Caco-2 (cell line): ENCODE measurements at regions not wholly inside any gene's neighbourhood (a gene's known extent, or its start where the extent isn't known, plus 50 kb on each side); places are given as distances from the start of the nearest gene placed in this dataset.

Source experiments
- BruUV-seq: library from RNA; stranded (reverse); fragments of 400-500 nt; replicated peaks from 2 replicates; lab custom pipeline; 2021; lab: Mats Ljungman, UMichigan
- CTCF ChIA-PET: fragments of 300-600 bp; sonication (Branson Sonifier 250); formaldehyde crosslinking; loops from one replicate; lab custom pipeline; 2022; ENCODE audit warnings: antibody characterized with exemption; lab: Charles Lee
- POLR2A ChIA-PET: fragments of 300-600 bp; sonication (Branson Sonifier 250); formaldehyde crosslinking; loops from one replicate; lab custom pipeline; 2022; ENCODE audit warnings: antibody characterized with exemption; lab: Charles Lee
- DNase-seq, 2 experiments: peaks; one replicate each; pipeline versions ENCODE4 v3.0.0 to v3.0.0-alpha.2; 2020 to 2022
- H3K27me3 ChIP-seq: replicated peaks from 2 replicates; pipeline ENCODE4 v1.6.0; 2011; ENCODE audit warnings: low read length; ENCODE audit not compliant: control insufficient read depth, insufficient read depth
- H3K36me3 ChIP-seq: 2 replicates; pipeline ENCODE4 v1.5.1; 2011; ENCODE audit warnings: low read length; ENCODE audit not compliant: control insufficient read depth, insufficient read depth
- H3K4me1 ChIP-seq: fragments of 250-450 bp; sonication (Bioruptor Pico); 2 replicates; pipeline ENCODE4 v1.5.1; 2020; ENCODE audit warnings: mild to moderate bottlenecking
- H3K4me3 ChIP-seq: 2 replicates; pipeline ENCODE4 v1.5.1; 2011; ENCODE audit warnings: low read depth, mild to moderate bottlenecking, control low read depth, low read length
- H3K9me3 ChIP-seq: fragments of 250-450 bp; sonication (Bioruptor Pico); 2 replicates; pipeline ENCODE4 v1.5.1; 2020; ENCODE audit warnings: mild to moderate bottlenecking, moderate library complexity
- H3K27ac Mint-ChIP-seq: one replicate; pipeline ENCODE4 v1.8.0; 2022; ENCODE audit warnings: mixed read lengths; ENCODE audit not compliant: unreplicated experiment
- H3K27me3 Mint-ChIP-seq: one replicate; pipeline ENCODE4 v1.8.0; 2022; ENCODE audit warnings: mixed read lengths; ENCODE audit not compliant: insufficient read depth, unreplicated experiment
- H3K36me3 Mint-ChIP-seq: one replicate; pipeline ENCODE4 v1.8.0; 2022; ENCODE audit warnings: mild to moderate bottlenecking, mixed read lengths; ENCODE audit not compliant: insufficient read depth, unreplicated experiment
- H3K4me1 Mint-ChIP-seq: one replicate; pipeline ENCODE4 v1.8.0; 2022; ENCODE audit warnings: low read depth, mixed read lengths; ENCODE audit not compliant: unreplicated experiment
- H3K4me3 Mint-ChIP-seq: one replicate; pipeline ENCODE4 v1.8.0; 2022; ENCODE audit warnings: mild to moderate bottlenecking, moderate library complexity, mixed read lengths; ENCODE audit not compliant: unreplicated experiment
- H3K9me3 Mint-ChIP-seq: one replicate; pipeline ENCODE4 v1.8.0; 2022; ENCODE audit warnings: mixed read lengths; ENCODE audit not compliant: unreplicated experiment
- intact Hi-C: fragments of 100-400 bp; cut with micrococcal nuclease; formaldehyde crosslinking; loops from one replicate; pipeline ENCODE4 v1.10.0; 2022; ENCODE audit not compliant: unreplicated experiment
- TF ChIP-seq, protein P1 (sequence below), 2 experiments: fragments of 200-600 bp in 1 of 2; IDR thresholded peaks; 1 replicate in 1 of 2; 2 replicates in 1 of 2; pipeline versions ENCODE4 v1.5.1 to v1.8.0; 2011 to 2022; ENCODE audit warnings: antibody characterized with exemption in 1 of 2, control low read depth in 1 of 2, inconsistent platforms in 1 of 2, low read depth in 1 of 2, low read length in 1 of 2, mild to moderate bottlenecking in 1 of 2, moderate library complexity in 1 of 2; ENCODE audit not compliant: insufficient read depth in 1 of 2, severe bottlenecking in 1 of 2, unreplicated experiment in 1 of 2

DNA sequence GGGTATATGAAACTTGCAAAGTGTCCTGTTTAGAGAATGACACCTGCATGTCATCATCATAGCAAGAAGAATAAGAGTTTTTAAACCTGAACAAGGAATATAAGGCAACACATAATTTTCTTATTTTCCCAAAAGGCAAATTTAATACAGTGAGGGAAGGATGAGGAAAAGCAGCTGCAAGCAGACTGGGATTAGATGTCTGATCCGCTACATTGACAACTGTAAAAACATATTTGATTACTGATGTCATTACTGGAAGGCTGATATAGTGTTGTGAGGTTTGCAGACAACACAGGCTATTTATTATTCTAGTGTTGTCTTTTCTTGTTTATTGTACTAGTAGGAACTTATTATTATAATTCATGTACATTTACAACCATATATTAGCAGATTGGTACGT, 528.7 kb downstream of the ZIC1 start:
- CTCF ChIA-PET: no interaction called here
- H3K4me1 ChIP-seq: no peaks in the 10 kb centered on the region
- no peaks in the 10 kb centered on the region for H3K27me3 ChIP-seq
- Mint-ChIP-seq H3K36me3 (no peaks in the 10 kb centered on the region), H3K27ac (no peak overlapping the region), H3K9me3 (no peaks in the 10 kb centered on the region), H3K27me3 (peaks cover 3% of the 10 kb centered on the region), H3K4me1 (no peaks in the 10 kb centered on the region), H3K4me3 (no peak overlapping the region)
- no peak for DNase-seq
- no peaks in the 10 kb centered on the region for H3K36me3 ChIP-seq
- TF ChIP-seq, protein P1, sequence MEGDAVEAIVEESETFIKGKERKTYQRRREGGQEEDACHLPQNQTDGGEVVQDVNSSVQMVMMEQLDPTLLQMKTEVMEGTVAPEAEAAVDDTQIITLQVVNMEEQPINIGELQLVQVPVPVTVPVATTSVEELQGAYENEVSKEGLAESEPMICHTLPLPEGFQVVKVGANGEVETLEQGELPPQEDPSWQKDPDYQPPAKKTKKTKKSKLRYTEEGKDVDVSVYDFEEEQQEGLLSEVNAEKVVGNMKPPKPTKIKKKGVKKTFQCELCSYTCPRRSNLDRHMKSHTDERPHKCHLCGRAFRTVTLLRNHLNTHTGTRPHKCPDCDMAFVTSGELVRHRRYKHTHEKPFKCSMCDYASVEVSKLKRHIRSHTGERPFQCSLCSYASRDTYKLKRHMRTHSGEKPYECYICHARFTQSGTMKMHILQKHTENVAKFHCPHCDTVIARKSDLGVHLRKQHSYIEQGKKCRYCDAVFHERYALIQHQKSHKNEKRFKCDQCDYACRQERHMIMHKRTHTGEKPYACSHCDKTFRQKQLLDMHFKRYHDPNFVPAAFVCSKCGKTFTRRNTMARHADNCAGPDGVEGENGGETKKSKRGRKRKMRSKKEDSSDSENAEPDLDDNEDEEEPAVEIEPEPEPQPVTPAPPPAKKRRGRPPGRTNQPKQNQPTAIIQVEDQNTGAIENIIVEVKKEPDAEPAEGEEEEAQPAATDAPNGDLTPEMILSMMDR (IDR thresholded peaks at IDR 0.05; ENCODE audit: insufficient read depth in 1 of 2, low read depth in 1 of 2, low read length in 1 of 2, severe bottlenecking in 1 of 2, unreplicated experiment in 1 of 2): no peak
- intact Hi-C loops: no loop called here
- H3K4me3 ChIP-seq: no peak overlapping the region
- POLR2A ChIA-PET: no interaction called here
- BruUV-seq: no TSS peak
- no peaks in the 10 kb centered on the region for H3K9me3 ChIP-seq

DNA sequence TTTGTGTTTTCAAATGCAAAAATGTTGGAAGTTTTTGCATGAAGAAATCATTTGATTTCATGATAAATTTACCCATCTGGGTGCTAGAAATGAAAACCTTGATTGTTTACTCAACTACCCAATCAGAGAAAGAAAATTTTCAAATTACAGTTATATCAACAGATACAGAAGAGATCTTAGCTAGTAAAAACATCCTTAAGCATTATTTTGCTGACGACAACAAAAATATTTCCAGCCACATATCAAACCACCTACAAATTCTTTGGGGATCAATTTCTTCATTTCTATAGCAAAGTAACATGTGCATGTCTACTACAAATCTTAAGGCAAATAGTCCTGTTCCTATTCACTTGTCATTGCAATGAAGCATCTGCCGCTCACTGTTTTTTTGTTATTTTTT, 530.3 kb downstream of the ZIC1 start:
- CTCF ChIA-PET: no interaction called here
- H3K36me3 Mint-ChIP-seq: no peaks in the 10 kb centered on the region
- no peak for DNase-seq
- no peaks in the 10 kb centered on the region for H3K36me3 ChIP-seq
- TF ChIP-seq, protein P1 (IDR thresholded peaks at IDR 0.05; ENCODE audit: insufficient read depth in 1 of 2, low read depth in 1 of 2, low read length in 1 of 2, severe bottlenecking in 1 of 2, unreplicated experiment in 1 of 2): no peak
- H3K4me1 ChIP-seq: no peaks in the 10 kb centered on the region
- H3K9me3 ChIP-seq: no peaks in the 10 kb centered on the region
- intact Hi-C loops: no loop called here
- peaks cover 3% of the 10 kb centered on the region for H3K27me3 Mint-ChIP-seq
- H3K27ac Mint-ChIP-seq: no peak overlapping the region
- H3K9me3 Mint-ChIP-seq: no peaks in the 10 kb centered on the region
- no peaks in the 10 kb centered on the region for H3K27me3 ChIP-seq
- POLR2A ChIA-PET: no interaction called here
- H3K4me3 ChIP-seq: no peak overlapping the region
- H3K4me3 Mint-ChIP-seq: no peak overlapping the region
- no peaks in the 10 kb centered on the region for H3K4me1 Mint-ChIP-seq
- BruUV-seq: no TSS peak

DNA sequence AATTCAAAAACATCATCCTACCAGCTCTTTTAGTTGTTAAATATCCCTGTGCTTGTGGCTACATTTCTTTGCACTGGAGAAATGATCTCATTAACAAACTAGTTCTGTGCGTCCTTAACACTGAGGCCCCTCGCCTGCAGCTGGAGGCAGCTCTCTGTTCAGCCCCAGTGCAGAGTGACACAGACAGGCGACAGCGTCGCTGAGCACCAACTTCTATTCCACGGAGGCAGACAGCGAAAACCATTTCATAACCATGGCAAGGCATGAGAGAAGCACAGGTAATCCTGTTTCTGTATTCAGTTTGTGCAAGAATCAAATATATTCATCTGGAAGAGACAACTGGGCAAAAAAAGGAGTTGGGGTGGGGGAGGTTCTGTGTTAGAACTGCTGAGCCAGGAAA, 530.7 kb downstream of the ZIC1 start:
- peaks cover 3% of the 10 kb centered on the region for H3K27me3 Mint-ChIP-seq
- H3K4me3 Mint-ChIP-seq: peak overlapping the region; percentile 17
- H3K27ac Mint-ChIP-seq: no peak overlapping the region
- no TSS peak for BruUV-seq
- no peaks in the 10 kb centered on the region for H3K9me3 ChIP-seq
- no peaks in the 10 kb centered on the region for H3K36me3 Mint-ChIP-seq
- DNase-seq: no peak
- POLR2A ChIA-PET: no interaction called here
- H3K9me3 Mint-ChIP-seq: no peaks in the 10 kb centered on the region
- H3K4me1 Mint-ChIP-seq: no peaks in the 10 kb centered on the region
- no peak overlapping the region for H3K4me3 ChIP-seq
- H3K27me3 ChIP-seq: no peaks in the 10 kb centered on the region
- no peaks in the 10 kb centered on the region for H3K36me3 ChIP-seq
- H3K4me1 ChIP-seq: no peaks in the 10 kb centered on the region
- intact Hi-C loops: no loop called here
- CTCF ChIA-PET: no interaction called here
- TF ChIP-seq, protein P1 (IDR thresholded peaks at IDR 0.05; ENCODE audit: insufficient read depth in 1 of 2, low read depth in 1 of 2, low read length in 1 of 2, severe bottlenecking in 1 of 2, unreplicated experiment in 1 of 2): no peak
